OCI-LY3 (cell line): ENCODE measurements at regions not wholly inside any gene's neighbourhood (a gene's known extent, or its start where the extent isn't known, plus 50 kb on each side); places are given as distances from the start of the nearest gene placed in this dataset.

Experiments
- H2AFZ ChIP-seq: fragments of 200-600, 300-600 bp; shearing (Covaris generic); 2 replicates; pipeline ENCODE4 v1.6.0; 2014; ENCODE audit warnings: antibody characterized with exemption, low read depth, low read length
- H3K27ac ChIP-seq: fragments of 200-600, 300-600 bp; sonication (generic); 2 replicates; pipeline ENCODE4 v1.5.1; 2014; ENCODE audit warnings: mild to moderate bottlenecking, low read length, moderate library complexity, mixed read lengths
- H3K27me3 ChIP-seq: fragments of 200-600, 300-600 bp; sonication (generic); 2 replicates; pipeline ENCODE4 v1.6.1; 2014; ENCODE audit warnings: low read depth, low read length, mixed read lengths
- H3K36me3 ChIP-seq: fragments of 200-600, 300-600 bp; sonication (generic); replicated peaks from 2 replicates; pipeline ENCODE3; 2014; ENCODE audit warnings: low read depth, low read length, mixed read lengths
- H3K4me1 ChIP-seq: fragments of 300-600, 200-600 bp; sonication (generic); 2 replicates; pipeline ENCODE4 v1.6.1; 2014; ENCODE audit warnings: low read length, mixed read lengths
- H3K4me2 ChIP-seq: fragments of 200-600, 300-600 bp; sonication (generic); 2 replicates; pipeline ENCODE4 v1.6.1; 2014; ENCODE audit warnings: low read length, mixed read lengths
- H3K4me3 ChIP-seq: fragments of 300-600, 200-600 bp; sonication (generic); 2 replicates; pipeline ENCODE4 v1.5.1; 2014; ENCODE audit warnings: antibody characterized with exemption, mild to moderate bottlenecking, low read length, moderate library complexity
- H3K79me2 ChIP-seq: fragments of 300-600, 200-600 bp; shearing (Covaris generic); 2 replicates; pipeline ENCODE4 v1.6.1; 2014; ENCODE audit warnings: mild to moderate bottlenecking, low read length, mixed read lengths
- H3K9ac ChIP-seq: fragments of 300-600, 200-600 bp; shearing (Covaris generic); 2 replicates; pipeline ENCODE4 v1.6.0; 2014; ENCODE audit warnings: mild to moderate bottlenecking, low read length, moderate library complexity
- H3K9me3 ChIP-seq: fragments of 200-600, 300-600 bp; shearing (Covaris generic); 2 replicates; pipeline ENCODE4 v1.6.1; 2014; ENCODE audit warnings: low read length, mixed read lengths; ENCODE audit not compliant: insufficient read depth
- H4K20me1 ChIP-seq: fragments of 200-600, 300-600 bp; sonication (generic); 2 replicates; pipeline ENCODE4 v1.6.1; 2016; ENCODE audit warnings: low read length, mixed read lengths; ENCODE audit not compliant: insufficient read depth
- CTCF ChIP-seq: fragments of 200-600, 300-600 bp; sonication (generic); IDR thresholded peaks from 2 replicates; pipeline ENCODE4 v1.5.1; 2014; ENCODE audit warnings: antibody characterized with exemption, low read length, low read depth
- EZH2phosphoT487 ChIP-seq: fragments of 200-600 bp; shearing (Covaris generic); IDR thresholded peaks from 2 replicates; pipeline ENCODE4 v1.6.1; 2018; ENCODE audit warnings: antibody characterized with exemption, mixed run types, low read depth

GRCh38 chr2:176582176-176582575 lies 312.9 kb downstream of the MTX2 start:
- Histone ChIP-seq H2AFZ (no peak overlapping the region), H3K79me2 (no peaks in the 10 kb centered on the region), H3K27me3 (no peaks in the 10 kb centered on the region), H3K36me3 (no peaks in the 10 kb centered on the region), H4K20me1 (no peaks in the 10 kb centered on the region), H3K4me1 (no peaks in the 10 kb centered on the region), H3K9me3 (no peaks in the 10 kb centered on the region), H3K27ac (no peak overlapping the region), H3K4me2 (no peak overlapping the region), H3K4me3 (no peak overlapping the region), H3K9ac (no peak overlapping the region)
- TF ChIP-seq EZH2phosphoT487 (no peak), CTCF (no peak)

- Histone ChIP-seq H3K9me3 (no peaks in the 10 kb centered on the region), H3K9ac (no peak overlapping the region), H3K36me3 (no peaks in the 10 kb centered on the region), H3K4me3 (no peak overlapping the region), H3K79me2 (no peaks in the 10 kb centered on the region), H2AFZ (no peak overlapping the region), H3K4me2 (no peak overlapping the region), H3K27me3 (no peaks in the 10 kb centered on the region), H3K4me1 (no peaks in the 10 kb centered on the region), H3K27ac (no peak overlapping the region), H4K20me1 (no peaks in the 10 kb centered on the region)
- TF ChIP-seq CTCF (no peak), EZH2phosphoT487 (no peak)
Measured at GRCh38 chr2:176582990-176583481, 313.8 kb downstream of the MTX2 start.

DNA sequence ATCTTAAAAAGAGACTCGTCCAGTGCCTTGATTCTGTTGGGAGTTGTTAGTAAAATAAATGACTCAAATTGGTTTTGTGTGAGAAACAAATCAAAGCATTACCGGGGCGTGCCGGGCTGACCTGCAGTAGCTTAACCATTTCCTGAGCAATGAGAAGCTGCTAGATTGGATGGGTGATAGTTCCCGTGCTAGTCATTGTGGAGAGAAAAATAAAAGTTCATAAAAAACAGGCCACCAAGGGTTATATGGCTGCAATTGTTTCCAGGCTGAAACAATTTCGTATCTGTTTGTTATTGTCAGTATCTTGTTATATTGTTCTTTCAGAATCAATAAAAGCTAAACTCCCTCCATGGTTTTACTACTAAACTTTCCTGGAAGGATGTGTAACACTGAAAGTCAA lies 314.4 kb downstream of the MTX2 start:
- TF ChIP-seq CTCF (no peak), EZH2phosphoT487 (no peak)
- no peaks in the 10 kb centered on the region for H3K9me3 ChIP-seq
- H4K20me1 ChIP-seq: no peaks in the 10 kb centered on the region
- no peak overlapping the region for H3K4me3 ChIP-seq
- no peaks in the 10 kb centered on the region for H3K36me3 ChIP-seq
- H3K27ac ChIP-seq: no peak overlapping the region
- no peaks in the 10 kb centered on the region for H3K4me1 ChIP-seq
- H2AFZ ChIP-seq: no peak overlapping the region
- no peak overlapping the region for H3K4me2 ChIP-seq
- H3K9ac ChIP-seq: no peak overlapping the region
- no peaks in the 10 kb centered on the region for H3K27me3 ChIP-seq
- no peaks in the 10 kb centered on the region for H3K79me2 ChIP-seq

DNA sequence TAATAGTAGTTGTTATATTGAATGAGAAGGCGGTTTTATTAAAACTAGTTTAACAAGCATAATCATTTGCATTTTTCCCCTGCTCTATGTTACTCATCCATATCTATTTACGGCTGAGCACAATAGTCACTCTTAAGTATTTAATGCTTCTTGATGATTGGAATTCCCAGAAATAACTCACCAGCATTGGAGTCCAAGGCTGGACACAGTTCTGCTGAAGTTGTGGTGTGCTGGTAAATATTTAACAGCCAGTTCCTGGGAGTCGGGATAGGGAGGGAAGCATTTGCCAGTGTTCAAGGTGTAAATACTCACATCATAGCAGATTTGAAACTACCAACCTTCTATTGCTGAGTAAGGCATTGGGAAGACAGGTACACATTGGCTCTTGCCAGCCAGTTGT lies 315.1 kb downstream of the MTX2 start:
- TF ChIP-seq CTCF (no peak), EZH2phosphoT487 (no peak)
- no peak overlapping the region for H3K9ac ChIP-seq
- no peaks in the 10 kb centered on the region for H3K36me3 ChIP-seq
- no peak overlapping the region for H3K4me3 ChIP-seq
- H3K4me2 ChIP-seq: no peak overlapping the region
- no peaks in the 10 kb centered on the region for H4K20me1 ChIP-seq
- H3K27me3 ChIP-seq: no peaks in the 10 kb centered on the region
- H3K9me3 ChIP-seq: no peaks in the 10 kb centered on the region
- H3K79me2 ChIP-seq: no peaks in the 10 kb centered on the region
- H3K4me1 ChIP-seq: no peaks in the 10 kb centered on the region
- H3K27ac ChIP-seq: no peak overlapping the region
- no peak overlapping the region for H2AFZ ChIP-seq
